NCI-H226 (cell line): ENCODE measurements at regions not wholly inside any gene's neighbourhood (a gene's known extent, or its start where the extent isn't known, plus 50 kb on each side); places are given as distances from the start of the nearest gene placed in this dataset.
"Not testable (repeated sequence)": the region's sequence is repeated elsewhere in the genome, so short reads cannot be mapped to it uniquely, and the experiment has no call there.

ENCODE experiments used
- DNase-seq: peaks from one replicate; pipeline ENCODE4 v3.0.0-alpha.2; 2015

DNA sequence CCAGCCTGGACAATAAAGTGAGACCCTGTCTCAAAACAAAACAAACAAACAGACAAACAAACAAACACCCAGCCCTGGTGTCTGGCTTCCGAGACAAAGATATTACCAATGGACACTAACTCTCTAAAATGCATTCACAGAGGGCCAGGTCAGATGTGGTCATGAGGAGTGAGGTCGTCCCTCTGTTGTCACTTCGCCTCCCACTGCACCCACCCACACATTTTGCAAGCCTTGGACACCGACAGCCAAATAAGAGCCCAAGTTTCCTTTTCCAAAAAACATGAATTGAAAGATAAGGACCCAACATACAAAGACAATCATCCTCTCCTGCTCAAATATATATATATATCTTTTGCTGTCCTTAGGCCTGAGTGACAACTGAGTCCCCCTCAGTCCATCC is 319.9 kb downstream of the TSN start:
- DNase-seq, result no peak

- no peak for DNase-seq
Observed at GRCh38 chr2:122077114-122077513, 321.7 kb downstream of the TSN start.

GRCh38 chr2:122077771-122078170 is 322.3 kb downstream of the TSN start:
- no peak for DNase-seq

GRCh38 chr2:122078451-122078850 is 323.0 kb downstream of the TSN start:
- no peak for DNase-seq

DNA sequence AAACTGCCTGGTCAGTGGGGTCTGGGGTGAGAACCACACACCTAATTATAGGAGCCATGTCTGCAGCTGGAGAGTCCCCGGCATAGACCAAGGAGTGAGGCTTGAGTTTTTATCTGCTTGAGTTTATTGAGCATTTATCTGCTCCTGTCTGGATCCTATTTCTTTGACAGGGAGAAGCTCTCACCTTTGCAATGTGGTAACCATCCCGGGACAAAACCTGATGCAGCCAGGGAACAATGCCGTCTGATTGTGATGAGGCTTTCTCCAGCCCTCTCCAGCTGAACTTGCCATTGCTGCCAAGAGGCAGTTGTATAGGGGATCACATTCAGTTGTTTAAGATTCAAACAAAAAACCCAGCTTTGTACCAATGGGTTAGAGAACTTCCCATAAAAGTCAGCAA is 324.4 kb downstream of the TSN start:
- DNase-seq, result no peak

DNA sequence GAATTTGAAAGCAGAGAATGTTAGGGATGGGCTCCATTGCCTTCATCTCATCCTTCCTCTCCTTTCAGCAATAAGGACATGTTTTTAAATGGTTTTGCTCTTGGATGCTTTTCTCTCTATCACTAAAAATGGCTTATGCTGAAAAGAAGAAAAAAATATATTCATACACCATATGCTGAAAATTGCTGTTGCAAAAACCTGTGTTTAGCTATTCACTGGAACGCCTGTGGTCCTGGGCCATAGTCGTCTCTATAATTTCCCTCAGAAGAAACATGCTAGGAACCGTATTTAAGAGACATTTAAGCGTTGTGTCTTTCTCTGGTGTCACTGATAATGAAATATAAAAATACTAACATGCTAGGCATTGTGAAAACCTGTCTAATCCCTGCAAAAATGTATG is 324.9 kb downstream of the TSN start:
- DNase-seq, result no peak

DNA sequence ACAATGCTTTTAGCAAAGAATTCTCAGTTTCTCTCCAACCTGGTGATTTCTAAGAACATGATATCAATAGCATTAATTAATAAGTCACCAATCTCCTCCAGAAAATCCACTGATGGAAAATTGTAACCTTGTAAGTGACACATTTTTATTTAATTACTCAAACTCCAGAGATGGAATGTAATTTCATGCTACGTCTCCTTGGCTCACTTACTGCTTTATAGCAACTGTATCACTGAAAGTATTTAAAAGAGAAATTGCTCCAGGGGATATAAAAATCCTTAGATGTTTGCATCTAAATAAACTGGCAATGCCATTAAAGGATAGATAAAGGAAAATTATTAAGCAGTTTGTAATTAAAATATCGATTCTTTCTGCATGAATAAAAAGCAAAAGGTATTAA is 325.4 kb downstream of the TSN start:
- no peak for DNase-seq

DNA sequence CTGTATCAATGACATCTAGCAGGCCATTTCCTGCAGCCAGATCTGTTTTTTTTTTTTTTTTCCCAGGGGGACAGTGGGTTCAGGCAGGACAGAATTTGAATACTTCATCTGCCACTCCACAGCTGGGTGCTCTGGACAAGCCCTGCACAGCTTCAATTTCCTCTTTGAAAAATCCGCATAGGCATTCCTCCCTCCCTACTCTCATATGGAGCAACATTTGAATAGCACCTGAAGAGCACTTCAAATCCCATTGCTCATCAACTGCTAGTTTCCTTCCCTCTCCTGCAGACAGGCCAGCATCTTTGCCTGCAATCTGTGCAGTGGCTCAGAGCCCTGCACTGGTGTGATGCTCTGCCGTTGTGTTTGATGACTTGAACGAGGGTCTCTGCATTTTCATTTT is 326.3 kb downstream of the TSN start:
- DNase-seq, result no peak

DNA sequence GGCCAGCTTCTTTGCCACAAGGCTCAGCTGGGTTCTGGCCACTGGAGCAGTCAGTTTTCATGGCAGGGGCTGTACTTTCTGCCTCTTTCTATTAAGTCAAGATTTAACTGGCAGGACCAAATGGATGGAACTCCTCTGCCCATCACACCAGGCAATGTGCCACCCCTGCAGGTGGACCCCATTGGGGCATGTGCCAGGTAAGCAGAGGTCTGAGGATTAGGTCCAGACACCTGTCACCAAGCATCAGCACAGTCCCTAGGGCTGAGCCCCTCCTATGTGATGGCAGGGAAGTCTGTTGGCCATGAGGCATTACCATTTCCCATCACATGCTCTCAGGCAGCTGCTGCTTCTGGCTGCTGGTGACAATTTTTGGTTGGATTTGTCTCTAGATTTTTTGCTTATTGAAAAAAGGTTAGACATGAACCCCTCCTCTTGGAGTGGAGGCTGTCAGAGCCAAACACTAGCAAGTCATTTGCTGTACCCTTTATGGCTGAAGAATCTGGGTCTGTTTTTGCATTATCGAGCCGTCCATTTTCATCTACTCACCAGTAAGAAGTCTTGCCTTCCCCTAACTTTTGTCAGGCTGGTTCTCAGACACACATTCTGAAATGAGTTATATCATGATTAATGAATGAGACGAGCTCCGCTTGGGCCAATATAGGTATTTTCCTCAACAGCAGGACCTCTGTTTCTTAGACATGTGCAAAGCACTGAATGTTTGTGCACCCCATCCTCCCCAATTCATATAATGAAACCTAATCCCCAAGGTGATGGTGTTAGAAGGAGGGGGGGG is 328.0 kb downstream of the TSN start:
- DNase-seq, result no peak

GRCh38 chr2:122085672-122086071 is 330.2 kb downstream of the TSN start:
- DNase-seq, result not testable (repeated sequence)

DNA sequence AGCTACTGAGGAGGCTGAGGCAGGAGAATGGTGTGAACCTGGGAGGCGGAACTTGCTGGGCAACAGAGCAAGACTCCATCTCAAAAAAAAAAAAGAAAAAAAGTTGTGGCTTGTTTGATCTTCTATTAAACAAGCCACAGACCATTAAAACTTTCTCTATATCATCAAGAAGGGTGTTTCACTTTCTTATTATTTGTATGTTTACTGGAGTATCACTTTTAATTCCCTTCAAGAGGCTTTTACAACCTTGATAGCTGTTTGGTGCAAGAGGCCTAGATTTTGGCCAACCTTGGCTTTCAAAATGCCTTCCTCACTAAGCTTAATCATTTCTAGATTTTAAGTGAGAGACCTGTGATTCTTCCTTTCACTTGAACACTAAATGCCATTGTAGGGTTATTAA is 339.1 kb downstream of the TSN start:
- DNase-seq, result no peak

DNA sequence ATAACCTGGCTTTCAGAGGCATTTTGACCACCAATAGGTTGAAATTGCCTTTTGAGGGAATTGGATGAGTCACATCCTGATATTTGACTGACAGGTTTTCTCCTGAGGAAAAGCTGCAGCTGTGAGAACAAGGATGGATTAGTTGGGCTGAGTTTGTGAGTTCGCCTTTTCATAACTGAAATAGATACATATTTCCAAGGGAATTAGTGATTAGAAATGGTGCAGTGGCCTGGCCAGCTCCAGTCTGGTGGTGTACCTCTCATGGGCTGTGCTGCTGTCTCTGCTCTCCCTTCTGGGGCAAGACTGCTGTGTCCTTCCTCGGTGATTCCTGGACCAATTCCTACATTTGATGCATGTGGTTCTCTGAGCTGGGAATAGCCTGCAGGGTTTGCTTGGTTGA is 341.3 kb downstream of the TSN start:
- no peak for DNase-seq

DNA sequence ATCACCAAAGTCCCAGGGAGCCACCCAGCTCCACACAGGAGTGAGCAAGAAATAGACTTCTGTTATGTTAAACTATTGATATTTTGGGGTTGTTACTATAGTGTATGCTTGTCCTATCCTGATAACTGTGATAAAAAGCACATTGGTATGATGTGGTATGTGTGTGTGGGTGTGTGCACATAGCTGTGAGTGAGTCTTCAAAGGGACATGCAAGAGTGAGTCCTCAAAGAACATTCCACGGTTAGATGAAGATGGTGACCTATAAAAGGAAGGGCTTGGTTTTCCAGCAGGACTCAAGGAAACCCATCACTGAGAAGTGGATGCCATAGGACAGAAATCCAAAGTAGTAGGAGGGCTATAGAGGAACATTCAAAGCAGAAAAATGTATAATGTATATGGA is 342.9 kb downstream of the TSN start:
- DNase-seq, result no peak

GRCh38 chr2:122100346-122100745 is 344.9 kb downstream of the TSN start:
- DNase-seq, result peak; percentile 60

DNA sequence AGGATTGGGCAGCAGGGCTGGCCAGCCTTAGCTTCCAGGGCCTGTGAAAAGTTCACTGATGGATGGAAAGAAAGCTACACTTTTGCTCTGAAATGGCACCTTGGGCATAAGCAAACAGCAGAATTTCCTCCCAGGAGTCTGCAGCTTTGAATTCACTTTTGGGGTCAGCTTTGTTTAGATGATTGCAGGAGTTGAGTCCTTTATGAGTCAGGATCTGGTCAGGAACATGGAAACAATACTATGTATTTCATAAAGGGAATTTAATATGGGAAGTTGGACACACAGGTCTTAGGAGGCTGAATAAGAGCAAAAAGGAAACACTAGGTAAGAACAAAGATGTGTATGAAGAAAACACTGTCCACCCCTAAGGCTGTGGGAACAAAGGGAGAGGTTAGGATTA is 345.3 kb downstream of the TSN start:
- no peak for DNase-seq

- DNase-seq, result no peak
Observed at GRCh38 chr2:122101319-122101718, 345.9 kb downstream of the TSN start.

DNA sequence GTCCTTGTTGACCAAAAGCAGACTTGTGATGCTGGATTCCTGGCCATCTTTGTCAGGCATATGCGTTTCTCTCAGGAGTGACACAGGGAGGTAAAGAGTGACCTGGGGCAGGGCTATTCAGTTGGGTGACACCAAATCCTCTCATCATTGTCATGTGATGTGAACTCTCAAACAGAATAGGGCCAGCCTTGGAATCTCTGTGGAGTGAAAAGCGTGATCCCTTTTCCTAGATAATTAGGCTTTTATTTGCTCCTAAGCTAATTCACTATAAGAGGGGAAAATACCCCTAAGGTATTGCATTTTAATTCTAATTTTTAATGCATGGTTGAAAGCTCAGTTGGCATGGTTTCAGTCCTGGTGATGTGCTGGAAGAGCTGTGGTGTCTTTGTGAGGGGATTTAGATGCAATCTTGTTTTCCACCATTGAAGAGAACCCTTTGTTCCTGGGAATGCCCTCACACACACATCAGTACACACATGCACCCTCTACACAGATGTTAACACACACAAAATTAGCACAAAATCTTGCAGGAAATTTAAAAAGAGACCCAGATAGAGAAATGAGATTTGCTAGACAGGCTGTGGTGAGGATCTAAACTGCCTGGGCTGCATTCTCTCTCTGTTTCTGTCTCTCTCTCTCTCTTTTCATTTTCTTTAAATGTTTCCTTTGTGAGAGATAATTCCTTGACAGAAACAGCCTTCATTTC is 349.9 kb downstream of the TSN start:
- DNase-seq, result no peak

GRCh38 chr2:122105877-122106206 is 350.4 kb downstream of the TSN start:
- DNase-seq, result no peak

- DNase-seq, result no peak
Observed at GRCh38 chr2:122108186-122108585, 352.7 kb downstream of the TSN start.

DNA sequence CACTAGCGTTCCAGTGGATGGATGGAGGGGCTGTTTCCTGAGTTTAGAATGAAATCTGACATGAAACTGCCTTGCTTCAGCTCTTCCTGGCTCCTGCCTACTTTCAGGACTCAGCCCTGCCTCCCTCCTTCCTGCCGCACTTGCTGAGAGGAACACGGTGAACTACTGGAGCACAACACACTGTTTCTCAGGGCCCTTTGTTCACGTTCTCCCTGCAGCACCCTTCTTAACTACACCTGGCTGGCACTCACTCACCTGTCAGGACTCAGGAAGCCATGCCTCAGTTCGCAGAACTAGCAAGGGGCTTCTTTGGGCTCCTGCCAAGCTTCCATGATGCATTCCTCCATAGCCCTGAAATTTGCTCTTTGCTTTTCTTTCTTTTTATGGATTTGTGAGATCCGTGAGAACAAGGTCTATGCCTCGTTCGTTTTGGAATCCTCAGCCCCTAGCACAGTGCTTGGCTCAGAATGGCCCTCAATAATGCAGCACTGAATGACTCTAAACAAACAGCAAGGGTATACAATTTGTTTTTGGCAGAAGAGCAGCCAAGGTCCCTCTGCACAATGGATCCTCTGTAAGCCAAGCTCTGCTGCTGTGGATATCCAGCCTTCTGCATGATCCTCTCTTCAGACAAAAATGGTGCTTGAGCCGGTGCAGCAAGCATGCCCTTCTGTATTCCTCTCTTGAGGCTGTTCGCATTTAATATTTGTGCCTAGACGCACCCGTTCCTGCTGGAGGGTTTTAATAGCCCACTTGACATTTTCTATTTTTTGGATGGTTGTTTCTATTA is 357.0 kb downstream of the TSN start:
- no peak for DNase-seq

- no peak for DNase-seq
Observed at GRCh38 chr2:122114421-122114820, 359.0 kb downstream of the TSN start.

DNA sequence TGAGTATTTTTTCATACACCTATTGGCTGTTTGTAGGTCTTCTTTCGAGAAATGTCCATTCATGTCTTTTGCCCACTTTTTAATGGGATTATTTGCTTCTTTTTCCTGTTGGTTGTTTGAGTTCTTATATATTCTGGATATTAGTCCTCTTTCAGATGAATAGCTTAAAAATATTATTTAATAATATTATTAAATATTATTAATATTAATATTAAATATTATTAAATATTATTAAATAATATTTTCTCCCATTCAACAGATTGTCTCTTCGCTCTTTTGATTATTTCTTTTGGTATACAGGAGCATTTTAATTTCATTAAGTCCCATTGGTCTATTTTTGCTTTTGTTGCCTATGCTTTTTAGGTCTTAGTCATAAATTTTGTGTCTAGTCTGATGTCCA is 361.9 kb downstream of the TSN start:
- no peak for DNase-seq

GRCh38 chr2:122129399-122129798 is 373.9 kb downstream of the TSN start:
- no peak for DNase-seq

DNA sequence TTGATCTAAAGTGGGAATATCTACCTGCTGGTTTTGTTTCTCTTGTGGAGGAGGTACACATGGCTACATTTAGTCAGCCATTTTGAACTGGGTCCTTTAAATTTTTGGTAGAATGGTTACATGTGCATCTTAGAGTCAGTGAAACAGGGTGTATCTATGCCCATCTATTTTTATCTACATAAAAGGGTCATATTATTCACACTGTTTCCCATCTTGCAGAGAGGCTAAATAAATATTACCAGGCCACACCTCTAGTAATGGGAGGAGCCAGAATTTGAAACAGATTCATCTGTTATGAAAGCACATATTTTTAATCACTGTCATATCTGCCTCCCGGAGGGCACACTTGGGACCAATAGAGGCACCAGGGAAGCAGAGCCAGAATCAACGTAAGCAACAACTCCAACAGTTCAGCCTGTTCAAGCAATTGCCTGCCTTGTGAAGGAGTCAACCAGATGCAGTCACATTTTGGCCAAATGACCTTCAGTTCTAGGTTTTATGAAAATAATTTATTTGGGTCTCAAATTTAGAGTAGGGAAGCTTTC is 376.8 kb downstream of the TSN start:
- no peak for DNase-seq
